ENCODE measurements at regions not wholly inside any gene's neighbourhood (a gene's known extent, or its start where the extent isn't known, plus 50 kb on each side); places are given as distances from the start of the nearest gene placed in this dataset.
"Not testable (repeated sequence)": the region's sequence is repeated elsewhere in the genome, so short reads cannot be mapped to it uniquely, and the experiment has no call there.

- not testable (repeated sequence) for DNase-seq (ENCODE audit: low read depth)
Measured at GRCh38 chr5:62103863-62104262, 202.1 kb upstream of the KIF2A start.

GRCh38 chr5:62111428-62111827 is 194.6 kb upstream of the KIF2A start:
- DNase-seq (ENCODE audit: low read depth): no peak

- no peak for DNase-seq (ENCODE audit: low read depth)
Measured at GRCh38 chr5:62112689-62113228, 193.2 kb upstream of the KIF2A start.

- DNase-seq (ENCODE audit: low read depth): no peak
Measured at GRCh38 chr5:62115014-62115413, 191.0 kb upstream of the KIF2A start.

- DNase-seq (ENCODE audit: low read depth): no peak
Measured at GRCh38 chr5:62124266-62124665, 181.7 kb upstream of the KIF2A start.

- DNase-seq (ENCODE audit: low read depth): no peak
Measured at GRCh38 chr5:62126090-62126489, 179.9 kb upstream of the KIF2A start.

- no peak for DNase-seq (ENCODE audit: low read depth)
Measured at GRCh38 chr5:62127098-62127736, 178.8 kb upstream of the KIF2A start.

- DNase-seq (ENCODE audit: low read depth): no peak
Measured at GRCh38 chr5:62130107-62130506, 175.9 kb upstream of the KIF2A start.

- no peak for DNase-seq (ENCODE audit: low read depth)
Measured at GRCh38 chr5:62132276-62132675, 173.7 kb upstream of the KIF2A start.

- no peak for DNase-seq (ENCODE audit: low read depth)
Measured at GRCh38 chr5:62133426-62133825, 172.6 kb upstream of the KIF2A start.

- no peak for DNase-seq (ENCODE audit: low read depth)
Measured at GRCh38 chr5:62134811-62135210, 171.2 kb upstream of the KIF2A start.

- no peak for DNase-seq (ENCODE audit: low read depth)
Measured at GRCh38 chr5:62137628-62138027, 168.4 kb upstream of the KIF2A start.

- no peak for DNase-seq (ENCODE audit: low read depth)
Measured at GRCh38 chr5:62138607-62139006, 167.4 kb upstream of the KIF2A start.

- DNase-seq (ENCODE audit: low read depth): no peak
Measured at GRCh38 chr5:62139741-62140140, 166.3 kb upstream of the KIF2A start.

- DNase-seq (ENCODE audit: low read depth): no peak
Measured at GRCh38 chr5:62142351-62142750, 163.7 kb upstream of the KIF2A start.

- no peak for DNase-seq (ENCODE audit: low read depth)
Measured at GRCh38 chr5:62143268-62144229, 162.5 kb upstream of the KIF2A start.

GRCh38 chr5:62144401-62145022 is 161.5 kb upstream of the KIF2A start:
- DNase-seq (ENCODE audit: low read depth): no peak

- DNase-seq (ENCODE audit: low read depth): no peak
Measured at GRCh38 chr5:62149879-62150278, 156.1 kb upstream of the KIF2A start.

GRCh38 chr5:62152394-62153087 is 153.5 kb upstream of the KIF2A start:
- no peak for DNase-seq (ENCODE audit: low read depth)

GRCh38 chr5:62154758-62155157 is 151.2 kb upstream of the KIF2A start:
- DNase-seq (ENCODE audit: low read depth): no peak

GRCh38 chr5:62155988-62156387 is 150.0 kb upstream of the KIF2A start:
- DNase-seq (ENCODE audit: low read depth): no peak

GRCh38 chr5:62167561-62168057 is 138.4 kb upstream of the KIF2A start:
- DNase-seq (ENCODE audit: low read depth): no peak

All from T follicular helper cell (primary cell).